Stomach (tissue), 4 donors: ENCODE measurements at regions not wholly inside any gene's neighbourhood (a gene's known extent, or its start where the extent isn't known, plus 50 kb on each side); places are given as distances from the start of the nearest gene placed in this dataset.

Source experiments
- EP300 ChIP-seq: sonication (generic); formaldehyde crosslinking; IDR thresholded peaks from one replicate; pipeline ENCODE4 v1.6.1; 2017; ENCODE audit warnings: antibody characterized with exemption
- POLR2A ChIP-seq, 4 donors: fragments of 450-650 bp; IDR thresholded peaks; one replicate each; pipeline ENCODE4 v1.6.1; 2016; ENCODE audit warnings: antibody characterized with exemption in 4 of 4, control low read depth in 2 of 4, mild to moderate bottlenecking in 1 of 4, moderate library complexity in 1 of 4
- POLR2AphosphoS5 ChIP-seq, 3 donors: sonication (generic); formaldehyde crosslinking; IDR thresholded peaks; one replicate each; pipeline ENCODE4 v1.6.1; 2016; ENCODE audit warnings: antibody characterized with exemption in 3 of 3
- TF ChIP-seq, protein P1 (sequence below), 7 experiments: fragments of 450-650 bp in 4 of 7; fragments of 200-600 bp in 3 of 7; sonication (generic) in 3 of 7; IDR thresholded peaks; one replicate each; pipeline ENCODE4 v1.5.1; 2016 to 2019; ENCODE audit warnings: antibody characterized with exemption in 7 of 7, control low read depth in 2 of 7, mild to moderate bottlenecking in 1 of 7

DNA sequence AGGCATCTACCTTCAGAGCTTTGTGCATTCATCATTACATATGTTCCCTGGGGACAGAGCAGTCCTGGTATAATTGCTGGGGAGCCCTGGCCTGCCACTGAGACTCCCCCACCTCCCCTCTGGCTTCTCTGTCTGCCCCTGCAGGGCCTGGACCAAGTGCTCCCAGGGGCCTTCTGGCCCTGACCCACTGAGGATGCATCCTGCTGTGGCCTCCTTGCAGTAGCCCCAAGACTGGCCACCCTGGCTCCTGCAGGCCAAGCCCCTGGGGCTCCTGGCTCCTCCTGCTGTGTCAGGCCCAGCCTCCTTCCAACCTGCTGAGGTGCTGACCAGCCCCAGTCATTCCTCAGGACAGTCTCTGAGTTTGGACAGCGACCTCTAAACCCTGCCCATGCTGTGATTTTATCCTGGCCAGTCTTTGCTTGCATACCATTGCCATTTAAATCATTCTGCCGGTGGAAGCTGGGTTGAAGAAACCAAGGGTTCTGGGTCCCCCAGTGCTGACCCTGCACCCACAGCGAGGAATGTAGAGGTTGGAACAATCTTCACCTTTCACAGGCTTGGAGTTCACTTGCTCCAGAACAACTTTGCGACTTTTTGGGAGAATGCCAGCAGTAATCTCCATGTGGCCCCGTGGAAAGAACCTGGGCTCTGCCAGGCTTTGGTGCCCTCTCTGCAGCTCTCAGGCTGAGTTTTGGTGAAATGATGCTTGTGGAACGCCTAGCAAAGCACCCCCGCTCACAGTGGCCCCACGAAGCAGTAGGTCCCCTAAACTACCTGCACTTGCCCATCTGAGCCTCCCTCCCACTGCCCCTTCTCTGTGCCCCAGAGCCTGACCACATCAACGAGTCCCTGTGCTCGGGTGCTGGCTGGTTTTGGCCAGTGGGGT, 167.3 kb upstream of the GLI2 start:
- TF ChIP-seq POLR2AphosphoS5 (IDR thresholded peaks at IDR 0.05) = no peak
- no peak for TF ChIP-seq EP300
- TF ChIP-seq POLR2A (IDR thresholded peaks at IDR 0.05) = no peak
- TF ChIP-seq, protein P1, sequence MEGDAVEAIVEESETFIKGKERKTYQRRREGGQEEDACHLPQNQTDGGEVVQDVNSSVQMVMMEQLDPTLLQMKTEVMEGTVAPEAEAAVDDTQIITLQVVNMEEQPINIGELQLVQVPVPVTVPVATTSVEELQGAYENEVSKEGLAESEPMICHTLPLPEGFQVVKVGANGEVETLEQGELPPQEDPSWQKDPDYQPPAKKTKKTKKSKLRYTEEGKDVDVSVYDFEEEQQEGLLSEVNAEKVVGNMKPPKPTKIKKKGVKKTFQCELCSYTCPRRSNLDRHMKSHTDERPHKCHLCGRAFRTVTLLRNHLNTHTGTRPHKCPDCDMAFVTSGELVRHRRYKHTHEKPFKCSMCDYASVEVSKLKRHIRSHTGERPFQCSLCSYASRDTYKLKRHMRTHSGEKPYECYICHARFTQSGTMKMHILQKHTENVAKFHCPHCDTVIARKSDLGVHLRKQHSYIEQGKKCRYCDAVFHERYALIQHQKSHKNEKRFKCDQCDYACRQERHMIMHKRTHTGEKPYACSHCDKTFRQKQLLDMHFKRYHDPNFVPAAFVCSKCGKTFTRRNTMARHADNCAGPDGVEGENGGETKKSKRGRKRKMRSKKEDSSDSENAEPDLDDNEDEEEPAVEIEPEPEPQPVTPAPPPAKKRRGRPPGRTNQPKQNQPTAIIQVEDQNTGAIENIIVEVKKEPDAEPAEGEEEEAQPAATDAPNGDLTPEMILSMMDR (IDR thresholded peaks at IDR 0.05) = no peak
